ENCODE measurements at regions not wholly inside any gene's neighbourhood (a gene's known extent, or its start where the extent isn't known, plus 50 kb on each side); places are given as distances from the start of the nearest gene placed in this dataset.
"Not testable (repeated sequence)": the region's sequence is repeated elsewhere in the genome, so short reads cannot be mapped to it uniquely, and the experiment has no call there.

DNA sequence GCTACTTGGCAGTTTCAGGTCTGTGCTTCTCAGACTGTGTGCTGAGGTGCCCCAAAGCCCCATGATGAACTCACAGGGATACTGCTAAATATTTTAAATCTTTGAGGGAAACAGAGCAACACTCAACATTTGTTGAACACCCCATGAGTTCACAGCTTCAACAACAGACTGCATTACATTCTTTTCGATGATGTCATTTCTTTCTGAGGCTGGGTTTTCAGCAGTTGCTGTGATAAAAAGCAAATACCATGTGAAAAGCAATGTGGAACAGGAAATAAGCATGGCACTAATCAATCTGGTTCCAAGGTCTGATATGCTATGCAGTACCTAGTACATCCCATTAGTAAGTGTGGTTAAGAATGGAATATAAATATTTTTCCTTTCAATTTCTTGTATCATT is 82.7 kb downstream of the RPL27A start:
- Mint-ChIP-seq H3K4me3 (no peak overlapping the region), H3K9me3 (no peaks in the 10 kb centered on the region), H3K27me3 (peaks cover 7% of the 10 kb centered on the region), H3K36me3 (ENCODE audit: low read depth) (no peaks in the 10 kb centered on the region), H3K27ac (no peak overlapping the region), H3K4me1 (ENCODE audit: low read depth) (no peaks in the 10 kb centered on the region)

DNA sequence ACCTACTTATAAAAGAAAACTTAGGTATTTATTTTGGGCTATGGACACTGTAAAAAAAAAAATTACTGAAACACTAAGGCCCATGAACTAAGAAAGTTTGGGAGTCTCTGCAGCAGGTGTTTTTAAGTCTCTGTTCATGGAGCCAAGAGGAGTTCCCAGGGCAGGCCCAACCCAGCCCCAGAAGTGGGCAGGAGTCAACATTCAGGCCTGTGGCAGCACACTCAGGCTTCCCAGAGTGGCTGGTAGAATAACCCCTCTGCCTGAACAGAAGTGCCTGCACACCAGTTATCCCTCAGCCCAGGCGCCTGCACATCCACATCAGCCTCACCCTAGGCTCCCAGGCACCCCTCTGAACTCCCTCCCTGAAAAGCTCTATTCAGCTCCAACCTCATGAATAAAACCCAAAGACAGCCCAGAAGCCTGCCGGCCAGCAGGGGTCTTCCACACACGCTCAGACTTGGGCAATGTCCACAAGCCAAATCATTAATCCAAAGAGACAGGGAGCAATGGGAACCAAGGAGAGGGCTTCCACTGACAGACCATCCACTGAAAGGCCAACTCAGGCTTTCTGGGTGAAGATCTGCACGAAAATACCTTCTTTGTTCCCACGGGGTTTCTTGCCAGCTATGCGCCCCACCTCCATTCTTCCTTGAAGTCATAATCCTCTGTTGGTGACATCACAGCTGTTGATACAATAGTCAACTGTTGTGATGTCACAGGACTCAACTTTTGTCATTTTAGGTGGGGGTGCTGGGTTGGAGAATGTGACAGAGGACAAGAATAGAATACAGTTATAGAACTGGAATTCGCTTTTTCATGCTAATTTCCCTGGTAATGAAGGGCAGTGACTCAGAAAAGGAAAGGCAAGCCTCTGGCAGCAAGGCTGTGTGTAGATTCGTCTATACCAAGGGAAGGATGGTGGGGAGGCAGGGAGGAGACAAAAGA is 83.7 kb downstream of the RPL27A start:
- no peak overlapping the region for H3K27ac Mint-ChIP-seq
- H3K4me3 Mint-ChIP-seq, result no peak overlapping the region
- H3K4me1 Mint-ChIP-seq (ENCODE audit: low read depth), result no peaks in the 10 kb centered on the region
- H3K9me3 Mint-ChIP-seq, result no peaks in the 10 kb centered on the region
- peaks cover 7% of the 10 kb centered on the region for H3K27me3 Mint-ChIP-seq
- H3K36me3 Mint-ChIP-seq (ENCODE audit: low read depth), result no peaks in the 10 kb centered on the region

DNA sequence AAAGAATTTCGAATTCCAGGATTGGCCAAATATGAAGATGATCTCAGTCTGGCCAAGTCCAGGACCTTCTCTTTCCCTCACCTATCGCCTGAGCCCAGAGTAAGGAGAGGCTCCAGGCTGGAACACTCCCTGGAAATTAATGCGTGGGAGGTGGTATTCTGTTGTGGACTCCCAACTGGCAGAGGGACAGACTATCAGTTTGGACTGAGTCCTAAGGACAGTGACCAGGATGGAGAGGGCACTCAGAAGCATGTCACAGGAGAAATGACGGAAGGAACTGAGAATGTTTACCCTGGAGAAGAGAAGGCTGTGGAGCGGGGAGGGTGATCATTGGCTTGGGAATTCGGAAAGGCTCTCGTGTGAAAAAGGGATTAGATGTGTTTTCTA is 84.4 kb downstream of the RPL27A start:
- H3K27me3 Mint-ChIP-seq, result peaks cover 7% of the 10 kb centered on the region
- no peaks in the 10 kb centered on the region for H3K9me3 Mint-ChIP-seq
- no peaks in the 10 kb centered on the region for H3K36me3 Mint-ChIP-seq (ENCODE audit: low read depth)
- no peak overlapping the region for H3K27ac Mint-ChIP-seq
- no peaks in the 10 kb centered on the region for H3K4me1 Mint-ChIP-seq (ENCODE audit: low read depth)
- H3K4me3 Mint-ChIP-seq, result no peak overlapping the region

DNA sequence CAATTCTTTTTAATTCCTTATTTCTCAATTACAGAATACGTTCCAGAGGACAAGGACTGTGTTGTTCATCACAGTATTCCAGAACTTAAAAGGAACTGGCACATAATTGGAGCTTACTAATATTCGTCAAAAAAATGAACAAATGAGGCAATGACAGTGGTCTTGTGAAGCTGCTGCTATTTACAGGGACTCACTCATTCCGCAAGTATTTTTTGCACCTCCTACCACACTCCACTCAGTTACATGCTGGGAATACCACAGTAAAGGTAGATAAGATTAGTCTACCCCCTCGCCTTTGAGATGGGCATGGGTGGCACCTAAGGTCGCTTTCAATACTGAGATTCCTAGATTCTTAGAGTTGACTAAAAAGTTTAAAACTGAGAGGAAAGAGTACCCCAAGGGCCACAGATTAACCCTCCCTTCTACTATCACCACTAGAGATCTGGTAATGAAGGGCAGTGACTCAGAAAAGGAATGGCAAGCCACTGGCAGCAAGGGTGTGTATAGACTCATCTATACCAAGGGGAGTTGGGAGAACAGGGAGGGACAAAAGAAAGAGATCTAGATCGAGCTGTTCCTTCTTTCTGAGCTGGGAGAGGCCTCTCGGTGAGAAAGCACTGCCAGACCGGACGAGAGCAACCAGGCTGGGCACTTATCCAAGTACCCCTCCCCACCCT is 85.0 kb downstream of the RPL27A start:
- Mint-ChIP-seq H3K9me3 (no peaks in the 10 kb centered on the region), H3K36me3 (ENCODE audit: low read depth) (no peaks in the 10 kb centered on the region), H3K4me3 (no peak overlapping the region), H3K4me1 (ENCODE audit: low read depth) (no peaks in the 10 kb centered on the region), H3K27ac (no peak overlapping the region), H3K27me3 (peaks cover 7% of the 10 kb centered on the region)

DNA sequence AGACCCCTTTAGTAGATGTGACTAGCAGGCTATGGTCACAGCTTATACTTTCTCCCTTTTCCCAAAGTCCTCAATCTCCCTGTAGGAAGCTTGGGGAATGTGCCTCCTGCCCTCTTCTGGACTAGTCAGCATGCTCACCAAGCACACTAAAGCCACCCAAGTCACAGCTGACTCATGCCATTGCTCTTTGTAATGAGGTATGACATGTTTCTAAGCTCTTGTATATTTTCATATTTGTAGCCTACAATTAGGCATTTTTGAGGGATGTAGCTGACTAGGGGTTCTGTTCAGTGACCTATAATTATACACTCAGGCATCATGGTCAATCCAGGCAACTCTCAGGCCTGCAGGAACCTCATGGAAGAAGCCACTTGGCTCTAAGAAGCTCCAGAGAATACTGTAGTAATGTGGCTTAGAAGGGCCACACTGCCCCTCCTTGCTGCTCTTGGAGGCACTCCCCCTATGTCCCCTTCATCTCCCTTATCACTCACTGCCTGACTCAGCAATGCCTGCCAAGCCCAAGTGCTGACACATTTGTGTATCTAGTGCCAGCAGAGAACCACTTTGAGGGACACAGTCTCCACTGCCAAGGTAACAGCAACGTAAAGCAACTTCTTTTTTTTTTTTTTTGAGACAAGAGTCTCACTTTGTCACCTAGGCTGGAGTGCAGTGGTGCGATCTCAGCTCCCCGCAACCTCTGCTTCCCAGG is 86.2 kb downstream of the RPL27A start:
- peaks cover 3% of the 10 kb centered on the region for H3K27me3 Mint-ChIP-seq
- H3K4me3 Mint-ChIP-seq, result no peak overlapping the region
- no peaks in the 10 kb centered on the region for H3K9me3 Mint-ChIP-seq
- no peaks in the 10 kb centered on the region for H3K4me1 Mint-ChIP-seq (ENCODE audit: low read depth)
- H3K27ac Mint-ChIP-seq, result no peak overlapping the region
- H3K36me3 Mint-ChIP-seq (ENCODE audit: low read depth), result no peaks in the 10 kb centered on the region

DNA sequence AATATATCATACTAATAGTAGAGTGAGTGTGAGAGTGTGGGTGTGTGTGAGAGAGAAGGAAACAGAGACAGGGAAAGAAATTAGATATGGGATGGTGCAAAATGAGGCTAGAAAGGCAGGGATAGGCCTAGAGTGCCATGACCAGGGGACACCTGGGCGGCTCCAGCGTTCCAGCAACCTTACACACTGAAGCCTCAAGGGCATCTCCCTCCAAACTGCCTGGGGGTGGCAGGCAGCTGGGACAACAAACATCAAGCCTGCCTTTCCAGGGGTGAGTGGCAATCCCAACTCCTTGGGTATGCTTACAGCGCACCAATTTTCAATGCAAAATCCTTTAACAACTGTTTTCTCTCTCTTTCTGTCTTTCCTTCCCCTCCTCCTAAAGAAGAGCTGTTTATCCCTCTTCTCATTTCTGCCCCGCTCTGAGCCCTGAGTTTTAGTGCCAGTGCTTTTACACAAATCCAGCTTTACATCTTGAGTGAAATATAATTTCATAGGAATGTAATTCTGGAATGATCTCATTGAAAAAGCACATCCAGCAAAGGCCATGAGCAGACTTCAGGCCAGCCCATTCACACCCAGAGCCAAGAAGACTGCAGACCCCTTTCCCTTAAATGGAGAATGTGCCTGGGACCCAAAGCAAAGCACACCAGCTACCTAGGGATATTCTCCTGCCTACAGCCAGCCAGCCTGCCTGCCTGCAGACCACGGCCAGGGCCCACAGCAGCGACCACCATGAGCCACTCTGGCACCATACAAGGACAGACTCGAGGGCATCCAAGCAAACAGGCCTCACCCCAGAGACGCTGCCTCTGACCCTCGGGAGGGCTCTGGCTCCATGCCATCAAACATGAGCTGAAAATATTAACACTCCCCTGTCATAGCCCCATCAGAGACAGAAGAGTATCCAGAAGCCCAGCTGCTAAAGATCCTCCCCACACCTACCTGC is 90.3 kb downstream of the RPL27A start:
- no peaks in the 10 kb centered on the region for H3K4me1 Mint-ChIP-seq (ENCODE audit: low read depth)
- H3K27me3 Mint-ChIP-seq, result peaks cover 3% of the 10 kb centered on the region
- no peak overlapping the region for H3K27ac Mint-ChIP-seq
- H3K4me3 Mint-ChIP-seq, result no peak overlapping the region
- H3K36me3 Mint-ChIP-seq (ENCODE audit: low read depth), result no peaks in the 10 kb centered on the region
- no peaks in the 10 kb centered on the region for H3K9me3 Mint-ChIP-seq

DNA sequence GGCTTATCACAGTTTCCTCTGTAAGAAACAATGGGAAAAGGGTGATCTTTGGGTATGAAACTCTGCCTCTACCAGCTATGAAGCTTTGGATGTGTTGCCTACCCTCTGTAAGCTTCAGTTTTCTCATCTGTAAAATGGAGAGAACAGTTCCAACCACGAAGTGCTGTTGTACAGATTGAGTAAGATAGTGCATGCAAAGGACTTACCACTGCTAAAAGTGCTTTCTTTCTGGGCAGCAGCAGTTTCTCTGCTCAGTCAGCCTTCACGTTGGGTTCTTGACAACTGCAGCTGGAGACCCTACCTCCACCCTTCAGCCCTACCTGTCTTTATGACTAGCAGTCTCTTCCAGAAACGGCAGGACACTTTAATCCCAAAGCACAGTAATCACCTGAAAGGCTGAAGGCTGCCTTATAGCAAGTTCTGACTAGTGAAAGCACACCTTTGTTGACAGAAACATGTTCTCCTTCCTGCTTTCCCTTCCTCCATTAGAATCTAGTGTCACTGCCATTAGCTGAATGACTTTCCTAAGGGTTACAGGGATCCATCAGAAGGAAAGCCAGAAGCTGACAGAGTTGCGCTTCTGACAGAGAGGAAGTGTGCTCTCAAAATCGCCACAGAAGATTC is 91.4 kb downstream of the RPL27A start:
- Mint-ChIP-seq H3K27ac (no peak overlapping the region), H3K9me3 (no peaks in the 10 kb centered on the region), H3K36me3 (ENCODE audit: low read depth) (no peaks in the 10 kb centered on the region), H3K27me3 (peaks cover 7% of the 10 kb centered on the region), H3K4me1 (ENCODE audit: low read depth) (no peaks in the 10 kb centered on the region), H3K4me3 (no peak overlapping the region)

DNA sequence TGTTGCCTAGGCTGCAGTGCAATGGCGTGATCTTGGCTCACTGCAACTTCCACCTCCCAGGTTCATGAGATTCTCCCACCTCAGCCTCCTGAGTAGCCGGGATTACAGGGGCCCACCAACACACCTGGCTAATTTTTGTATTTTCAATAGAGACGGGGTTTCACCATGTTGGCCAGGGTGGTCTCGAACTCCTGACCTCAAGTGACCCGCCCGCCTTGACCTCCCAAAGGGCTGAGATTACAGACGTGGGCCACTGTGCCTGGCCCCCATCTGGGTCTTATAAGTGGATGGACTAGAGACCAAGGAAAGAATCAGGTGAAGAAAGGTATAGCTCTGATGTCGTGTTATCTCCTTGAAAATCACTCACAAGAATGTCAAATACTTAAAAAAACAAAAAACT is 92.3 kb downstream of the RPL27A start:
- not testable (repeated sequence) for H3K27me3 Mint-ChIP-seq; H3K4me3 Mint-ChIP-seq; H3K27ac Mint-ChIP-seq; H3K9me3 Mint-ChIP-seq; H3K36me3 Mint-ChIP-seq (ENCODE audit: low read depth); H3K4me1 Mint-ChIP-seq (ENCODE audit: low read depth)

DNA sequence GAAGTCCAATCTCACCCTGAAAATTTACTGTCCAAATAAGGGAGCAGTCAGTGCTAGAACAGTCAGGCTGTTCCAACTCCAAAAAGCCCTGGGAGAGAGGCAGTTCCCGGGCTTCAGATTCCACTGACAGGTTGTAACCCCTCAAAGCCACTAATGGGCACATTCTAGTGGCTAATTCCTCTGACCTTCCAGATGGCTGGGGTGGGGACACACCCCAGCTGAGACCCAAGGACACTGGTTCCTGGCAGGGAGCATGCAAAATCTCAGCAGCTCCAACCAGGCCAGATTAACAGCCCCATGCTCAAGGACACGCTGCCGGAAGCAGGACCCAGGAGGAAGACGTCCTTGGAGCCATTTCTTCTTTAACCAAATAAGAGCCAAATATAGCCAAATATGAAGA is 92.7 kb downstream of the RPL27A start:
- Mint-ChIP-seq H3K36me3 (ENCODE audit: low read depth) (no peaks in the 10 kb centered on the region), H3K27ac (no peak overlapping the region), H3K4me3 (no peak overlapping the region), H3K4me1 (ENCODE audit: low read depth) (no peaks in the 10 kb centered on the region), H3K9me3 (no peaks in the 10 kb centered on the region), H3K27me3 (peaks cover 11% of the 10 kb centered on the region)

DNA sequence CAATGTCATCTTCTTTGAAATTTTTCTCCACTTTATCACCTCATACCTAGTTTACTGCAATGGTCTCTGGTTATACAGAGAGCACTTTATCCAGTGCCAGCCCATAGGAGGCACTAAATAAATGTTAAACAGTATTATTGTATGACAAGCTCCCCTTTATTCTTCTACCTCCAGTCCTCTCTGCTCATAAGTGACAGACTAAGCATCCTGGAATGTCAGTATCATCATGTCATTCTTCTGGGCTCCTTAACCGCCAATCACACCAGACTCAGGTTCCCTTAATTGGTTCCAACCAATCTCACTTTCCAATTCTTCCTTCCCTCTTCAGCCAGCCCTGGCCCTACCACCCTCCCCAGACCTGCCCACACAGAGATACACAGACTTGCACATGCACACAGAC is 93.1 kb downstream of the RPL27A start:
- Mint-ChIP-seq H3K27ac (no peak overlapping the region), H3K4me3 (no peak overlapping the region), H3K4me1 (ENCODE audit: low read depth) (no peaks in the 10 kb centered on the region), H3K27me3 (peaks cover 15% of the 10 kb centered on the region), H3K36me3 (ENCODE audit: low read depth) (no peaks in the 10 kb centered on the region), H3K9me3 (no peaks in the 10 kb centered on the region)

DNA sequence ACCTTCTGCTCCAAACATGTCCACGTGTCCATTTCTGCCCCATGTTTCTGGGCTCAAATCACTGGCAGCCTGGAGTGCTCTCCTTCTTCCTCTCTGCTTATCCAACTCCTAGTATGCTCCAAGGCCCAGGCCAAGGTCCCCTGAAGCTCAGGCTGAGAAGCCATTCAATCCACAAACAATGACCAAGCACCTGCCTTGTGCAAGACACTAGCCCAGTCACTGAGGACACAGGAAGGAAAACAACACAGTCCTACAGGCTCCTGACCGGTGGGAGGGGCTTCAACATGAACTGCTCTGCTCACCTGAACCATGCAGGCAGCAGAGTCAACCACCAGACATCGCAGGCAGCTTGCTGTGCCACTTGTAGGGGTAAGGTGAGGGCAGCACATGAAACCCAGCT is 93.6 kb downstream of the RPL27A start:
- Mint-ChIP-seq H3K36me3 (ENCODE audit: low read depth) (no peaks in the 10 kb centered on the region), H3K27ac (no peak overlapping the region), H3K4me1 (ENCODE audit: low read depth) (no peaks in the 10 kb centered on the region), H3K27me3 (peaks cover 19% of the 10 kb centered on the region), H3K9me3 (no peaks in the 10 kb centered on the region), H3K4me3 (no peak overlapping the region)

DNA sequence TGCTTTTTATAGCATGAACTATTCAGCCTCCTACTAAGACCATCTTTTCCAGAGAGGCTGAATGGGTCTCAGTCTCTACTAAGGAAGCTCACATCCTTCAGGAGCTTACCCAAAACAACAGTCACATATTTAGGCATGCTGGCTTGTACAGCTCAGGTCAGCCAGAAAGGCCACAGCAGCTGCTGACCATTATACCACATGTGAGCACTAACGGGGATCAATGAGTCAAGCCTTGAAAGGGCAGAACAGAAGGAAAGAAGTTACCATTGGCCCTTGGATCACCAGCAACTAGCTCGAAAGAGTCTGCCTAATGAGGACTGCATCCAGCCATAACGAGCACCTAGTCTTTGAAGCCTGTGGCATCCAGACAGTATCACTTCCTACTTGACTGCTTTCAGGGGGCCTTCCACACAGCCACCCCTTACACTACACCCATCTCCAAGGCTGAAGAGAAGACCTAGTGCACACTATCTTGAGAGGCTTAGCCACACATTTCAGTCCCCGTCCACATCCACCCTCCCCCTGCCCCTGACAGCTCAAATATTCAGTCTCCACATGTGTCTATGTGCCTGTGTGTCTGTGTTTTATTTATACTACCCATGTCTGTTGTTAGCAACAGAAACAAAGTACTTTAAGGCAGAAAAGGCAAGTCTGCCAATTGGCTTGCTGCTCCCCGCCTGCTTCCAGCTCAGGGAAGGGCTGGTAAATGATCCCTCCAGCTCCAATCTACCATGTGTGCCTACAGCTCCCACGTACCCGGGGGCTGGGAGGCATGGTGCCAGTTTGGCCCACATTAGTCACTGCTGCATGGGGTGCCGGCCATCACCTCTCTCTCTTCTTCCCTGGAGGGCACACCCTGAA is 95.5 kb downstream of the RPL27A start:
- Mint-ChIP-seq H3K27me3 (peaks cover 27% of the 10 kb centered on the region), H3K9me3 (no peaks in the 10 kb centered on the region), H3K4me1 (ENCODE audit: low read depth) (no peaks in the 10 kb centered on the region), H3K4me3 (no peak overlapping the region), H3K27ac (no peak overlapping the region), H3K36me3 (ENCODE audit: low read depth) (no peaks in the 10 kb centered on the region)

DNA sequence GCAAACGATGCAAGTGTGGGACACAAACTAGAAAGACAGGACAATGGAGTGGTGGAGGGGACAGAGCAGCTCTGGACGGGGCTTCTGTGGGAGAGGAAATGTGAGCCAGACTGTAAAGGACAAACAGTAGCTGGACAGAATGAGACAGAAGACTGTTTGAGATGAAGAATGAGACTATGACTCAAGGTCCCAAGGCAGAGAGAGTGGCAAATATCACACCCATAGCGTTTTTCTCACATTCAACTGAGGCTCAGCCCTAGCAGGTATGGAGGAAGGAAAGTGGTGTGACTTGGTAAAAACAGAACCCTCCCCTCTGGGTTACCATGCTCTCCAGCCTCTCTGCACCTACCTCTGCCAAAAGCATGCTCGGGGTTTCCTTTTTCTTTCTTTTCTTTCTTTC is 96.5 kb downstream of the RPL27A start:
- Mint-ChIP-seq H3K27ac (no peak overlapping the region), H3K4me1 (ENCODE audit: low read depth) (no peaks in the 10 kb centered on the region), H3K9me3 (no peaks in the 10 kb centered on the region), H3K27me3 (peaks cover 27% of the 10 kb centered on the region), H3K4me3 (no peak overlapping the region), H3K36me3 (ENCODE audit: low read depth) (no peaks in the 10 kb centered on the region)

All from stimulated activated naive CD8-positive, alpha-beta T cell treated with anti-CD3 and anti-CD28 coated beads, Interleukin-15, Interleukin-2, amounts not matched to agents 100 ng/mL and 50 ng/mL, for 24 hours (primary cell).